Occipital lobe (tissue), 1 donor: ENCODE measurements at regions not wholly inside any gene's neighbourhood (a gene's known extent, or its start where the extent isn't known, plus 50 kb on each side); places are given as distances from the start of the nearest gene placed in this dataset.

Source experiments
- DNase-seq: peaks from one replicate; lab custom pipeline; 2025; lab: John Stamatoyannopoulos, UW

GRCh38 chr1:194355488-194356106, 1169.2 kb upstream of the B3GALT2 start:
- no peak for DNase-seq

GRCh38 chr1:194353121-194353520, 1166.7 kb upstream of the B3GALT2 start:
- no peak for DNase-seq

GRCh38 chr1:194347200-194347599, 1160.8 kb upstream of the B3GALT2 start:
- no peak for DNase-seq

- no peak for DNase-seq
Observed at GRCh38 chr1:194342484-194343262, 1156.3 kb upstream of the B3GALT2 start.

GRCh38 chr1:194341587-194341986, 1155.2 kb upstream of the B3GALT2 start:
- no peak for DNase-seq

GRCh38 chr1:194339471-194339870, 1153.1 kb upstream of the B3GALT2 start:
- DNase-seq = no peak

GRCh38 chr1:194338241-194338948, 1152.0 kb upstream of the B3GALT2 start:
- no peak for DNase-seq

- DNase-seq = no peak
Observed at GRCh38 chr1:194333240-194333639, 1146.8 kb upstream of the B3GALT2 start.

- no peak for DNase-seq
Observed at GRCh38 chr1:194331758-194332157, 1145.3 kb upstream of the B3GALT2 start.

- DNase-seq = no peak
Observed at GRCh38 chr1:194322751-194323150, 1136.3 kb upstream of the B3GALT2 start.

GRCh38 chr1:194318790-194319280, 1132.4 kb upstream of the B3GALT2 start:
- no peak for DNase-seq

GRCh38 chr1:194309697-194310096, 1123.3 kb upstream of the B3GALT2 start:
- DNase-seq = no peak

GRCh38 chr1:194309269-194309668, 1122.9 kb upstream of the B3GALT2 start:
- DNase-seq = no peak

- DNase-seq = no peak
Observed at GRCh38 chr1:194300776-194301175, 1114.4 kb upstream of the B3GALT2 start.

GRCh38 chr1:194300340-194300739, 1113.9 kb upstream of the B3GALT2 start:
- no peak for DNase-seq

- no peak for DNase-seq
Observed at GRCh38 chr1:194298007-194298598, 1111.7 kb upstream of the B3GALT2 start.

GRCh38 chr1:194297094-194297493, 1110.7 kb upstream of the B3GALT2 start:
- no peak for DNase-seq

GRCh38 chr1:194296201-194296600, 1109.8 kb upstream of the B3GALT2 start:
- DNase-seq = no peak

- DNase-seq = no peak
Observed at GRCh38 chr1:194295685-194296084, 1109.3 kb upstream of the B3GALT2 start.

- DNase-seq = no peak
Observed at GRCh38 chr1:194293851-194294405, 1107.5 kb upstream of the B3GALT2 start.

GRCh38 chr1:194292966-194293365, 1106.6 kb upstream of the B3GALT2 start:
- no peak for DNase-seq
